ENCODE measurements at regions not wholly inside any gene's neighbourhood (a gene's known extent, or its start where the extent isn't known, plus 50 kb on each side); places are given as distances from the start of the nearest gene placed in this dataset.

DNA sequence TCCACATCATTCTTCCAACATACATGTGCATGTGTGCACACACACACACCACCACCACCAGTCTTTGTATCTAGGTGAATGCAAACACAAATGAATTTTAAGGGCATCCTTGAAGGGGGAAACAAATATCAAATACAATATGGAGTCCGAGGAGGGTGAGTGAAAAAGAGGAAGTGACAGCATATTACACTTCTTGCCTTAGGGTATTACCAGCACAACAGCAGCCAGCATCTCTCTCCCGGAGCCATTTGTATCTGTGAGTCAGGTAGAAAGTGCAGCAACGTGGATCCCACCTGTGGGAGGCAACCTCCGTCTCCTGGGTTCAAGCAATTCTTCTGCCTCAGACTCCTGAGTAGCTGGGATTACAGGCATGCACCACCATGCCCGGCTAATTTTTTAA lies 483.2 kb downstream of the SMARCA1 start:
- TF ChIP-seq, protein P1, sequence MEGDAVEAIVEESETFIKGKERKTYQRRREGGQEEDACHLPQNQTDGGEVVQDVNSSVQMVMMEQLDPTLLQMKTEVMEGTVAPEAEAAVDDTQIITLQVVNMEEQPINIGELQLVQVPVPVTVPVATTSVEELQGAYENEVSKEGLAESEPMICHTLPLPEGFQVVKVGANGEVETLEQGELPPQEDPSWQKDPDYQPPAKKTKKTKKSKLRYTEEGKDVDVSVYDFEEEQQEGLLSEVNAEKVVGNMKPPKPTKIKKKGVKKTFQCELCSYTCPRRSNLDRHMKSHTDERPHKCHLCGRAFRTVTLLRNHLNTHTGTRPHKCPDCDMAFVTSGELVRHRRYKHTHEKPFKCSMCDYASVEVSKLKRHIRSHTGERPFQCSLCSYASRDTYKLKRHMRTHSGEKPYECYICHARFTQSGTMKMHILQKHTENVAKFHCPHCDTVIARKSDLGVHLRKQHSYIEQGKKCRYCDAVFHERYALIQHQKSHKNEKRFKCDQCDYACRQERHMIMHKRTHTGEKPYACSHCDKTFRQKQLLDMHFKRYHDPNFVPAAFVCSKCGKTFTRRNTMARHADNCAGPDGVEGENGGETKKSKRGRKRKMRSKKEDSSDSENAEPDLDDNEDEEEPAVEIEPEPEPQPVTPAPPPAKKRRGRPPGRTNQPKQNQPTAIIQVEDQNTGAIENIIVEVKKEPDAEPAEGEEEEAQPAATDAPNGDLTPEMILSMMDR (IDR thresholded peaks at IDR 0.05; ENCODE audit: insufficient read depth, low read length, poor library complexity, severe bottlenecking): no peak
- TF ChIP-seq EZH2phosphoT487 (conservative IDR thresholded peaks at IDR 0.05; ENCODE audit: low read length): no peak

Measured in SU-DHL-6 (cell line).